Skin epidermis (tissue), 12 donors: ENCODE measurements at regions not wholly inside any gene's neighbourhood (a gene's known extent, or its start where the extent isn't known, plus 50 kb on each side); places are given as distances from the start of the nearest gene placed in this dataset.

ENCODE experiments used
- H3K27ac ChIP-seq, 21 experiments: fragments of 200-600 bp; sonication (generic) in 11 of 21; one replicate each; pipeline ENCODE4 v1.5.0; 2020; ENCODE audit warnings: mild to moderate bottlenecking in 3 of 21, inconsistent platforms in 2 of 21, moderate library complexity in 2 of 21
- H3K4me3 ChIP-seq, 7 experiments: fragments of 200-600 bp; sonication (generic) in 2 of 7; one replicate each; pipeline ENCODE4 v1.5.0; 2020; ENCODE audit warnings: inconsistent platforms in 2 of 7, mild to moderate bottlenecking in 2 of 7, moderate library complexity in 1 of 7

- Histone ChIP-seq H3K27ac (no peak overlapping the region), H3K4me3 (no peak overlapping the region)
Measured at GRCh38 chr4:155616117-155616516, 50.5 kb upstream of the GUCY1A1 start.

- no peak overlapping the region for H3K27ac ChIP-seq
- no peak overlapping the region for H3K4me3 ChIP-seq
Measured at GRCh38 chr4:155615081-155615887, 51.4 kb upstream of the GUCY1A1 start.

- Histone ChIP-seq H3K27ac (no peak overlapping the region), H3K4me3 (no peak overlapping the region)
Measured at GRCh38 chr4:155614111-155614762, 52.4 kb upstream of the GUCY1A1 start.

- H3K27ac ChIP-seq = no peak overlapping the region
- H3K4me3 ChIP-seq = no peak overlapping the region
Measured at GRCh38 chr4:155612074-155612473, 54.6 kb upstream of the GUCY1A1 start.

GRCh38 chr4:155611501-155611900 is 55.1 kb upstream of the GUCY1A1 start:
- H3K27ac ChIP-seq = no peak overlapping the region
- no peak overlapping the region for H3K4me3 ChIP-seq

GRCh38 chr4:155610143-155610542 is 56.5 kb upstream of the GUCY1A1 start:
- no peak overlapping the region for H3K27ac ChIP-seq
- H3K4me3 ChIP-seq = no peak overlapping the region

- H3K27ac ChIP-seq = peak overlapping the region in 1 of 21 experiments; percentile 21
- H3K4me3 ChIP-seq = no peak overlapping the region
Measured at GRCh38 chr4:155609455-155610059, 57.1 kb upstream of the GUCY1A1 start.

GRCh38 chr4:155608225-155608885 is 58.3 kb upstream of the GUCY1A1 start:
- Histone ChIP-seq H3K4me3 (no peak overlapping the region), H3K27ac (peak overlapping the region in 2 of 21 experiments; percentile 21 to 22)

GRCh38 chr4:155607481-155607880 is 59.2 kb upstream of the GUCY1A1 start:
- H3K4me3 ChIP-seq = no peak overlapping the region
- H3K27ac ChIP-seq = peak overlapping the region in 1 of 21 experiments; percentile 25

GRCh38 chr4:155604718-155605626 is 61.7 kb upstream of the GUCY1A1 start:
- Histone ChIP-seq H3K4me3 (no peak overlapping the region), H3K27ac (peak overlapping the region in 4 of 21 experiments; percentile 23 to 76 (median 56))

GRCh38 chr4:155603360-155603891 is 63.2 kb upstream of the GUCY1A1 start:
- H3K27ac ChIP-seq = peak overlapping the region in 8 of 21 experiments; percentile 13 to 76 (median 56)

GRCh38 chr4:155602351-155603140 is 64.1 kb upstream of the GUCY1A1 start:
- no peak overlapping the region for H3K4me3 ChIP-seq
- H3K27ac ChIP-seq = peak overlapping the region in 10 of 21 experiments; percentile 13 to 76 (median 56)

More at GRCh38 chr4:155603360-155603891, 63.2 kb upstream of the GUCY1A1 start:
- H3K4me3 ChIP-seq = no peak overlapping the region

GRCh38 chr4:155600244-155600643 is 66.4 kb upstream of the GUCY1A1 start:
- H3K27ac ChIP-seq = peak overlapping the region in 1 of 21 experiments; percentile 49
- H3K4me3 ChIP-seq = no peak overlapping the region

GRCh38 chr4:155599596-155599995 is 67.1 kb upstream of the GUCY1A1 start:
- no peak overlapping the region for H3K4me3 ChIP-seq
- peak overlapping the region in 2 of 21 experiments; percentile 49 to 53 for H3K27ac ChIP-seq

- H3K4me3 ChIP-seq = no peak overlapping the region
- H3K27ac ChIP-seq = peak overlapping the region in 3 of 21 experiments; percentile 16 to 54 (median 53)
Measured at GRCh38 chr4:155599085-155599484, 67.6 kb upstream of the GUCY1A1 start.

- Histone ChIP-seq H3K4me3 (no peak overlapping the region), H3K27ac (peak overlapping the region in 3 of 21 experiments; percentile 25 to 54 (median 27))
Measured at GRCh38 chr4:155597933-155598451, 68.7 kb upstream of the GUCY1A1 start.

GRCh38 chr4:155597281-155597680 is 69.4 kb upstream of the GUCY1A1 start:
- no peak overlapping the region for H3K4me3 ChIP-seq
- peak overlapping the region in 1 of 21 experiments; percentile 25 for H3K27ac ChIP-seq

GRCh38 chr4:155593793-155594192 is 72.9 kb upstream of the GUCY1A1 start:
- peak overlapping the region in 2 of 21 experiments; percentile 6 to 67 for H3K27ac ChIP-seq
- no peak overlapping the region for H3K4me3 ChIP-seq
